ENCODE measurements at regions not wholly inside any gene's neighbourhood (a gene's known extent, or its start where the extent isn't known, plus 50 kb on each side); places are given as distances from the start of the nearest gene placed in this dataset.

GRCh38 chr5:20575571-20575970 lies 587.6 kb upstream of the CDH18 start (continued):
- TF ChIP-seq ZNF449 (tag by site-specific recombination; IDR thresholded peaks at IDR 0.05) (no peak), SALL2 (tag by site-specific recombination; IDR thresholded peaks at IDR 0.05; ENCODE audit: borderline replicate concordance) (no peak), ZNF146 (tag by site-specific recombination; IDR thresholded peaks at IDR 0.05) (no peak), ZNF37A (tag by site-specific recombination; IDR thresholded peaks at IDR 0.05) (no peak)

- CTCF ChIA-PET, result no interaction called here
Observed at GRCh38 chr5:20574576-20574975, 586.6 kb upstream of the CDH18 start.

More at GRCh38 chr5:20574576-20574975, 586.6 kb upstream of the CDH18 start:
- Histone ChIP-seq H3K9me3 (ENCODE audit: control insufficient read depth, insufficient read depth, low read depth, low read length) (no peaks in the 10 kb centered on the region), H3K4me3 (ENCODE audit: low read depth, low read length) (no peak overlapping the region), H3K36me3 (ENCODE audit: control insufficient read depth in 2 of 2, insufficient read depth in 1 of 2, low read length in 2 of 2) (no peaks in the 10 kb centered on the region), H3K27ac (ENCODE audit: extremely low read depth, low read depth, low read length) (no peak overlapping the region), H3K4me1 (ENCODE audit: control insufficient read depth, insufficient read depth, low read length) (no peaks in the 10 kb centered on the region)
- POLR2A ChIA-PET, result no interaction called here
- TF ChIP-seq HOXC10 (CRISPR knock-in tag; IDR thresholded peaks at IDR 0.05), result no peak
- no peak for TF ChIP-seq ZNF16 (tag by site-specific recombination; IDR thresholded peaks at IDR 0.05; ENCODE audit: low read depth)
- TF ChIP-seq YY2 (tag by site-specific recombination; IDR thresholded peaks at IDR 0.05), result no peak
- no peak for TF ChIP-seq HOXA7 (CRISPR knock-in tag; IDR thresholded peaks at IDR 0.05; ENCODE audit: borderline replicate concordance)
- TF ChIP-seq ZNF223 (tag by site-specific recombination; IDR thresholded peaks at IDR 0.05), result no peak
- no peak for TF ChIP-seq TSHZ1 (tag by site-specific recombination; IDR thresholded peaks at IDR 0.05; ENCODE audit: borderline replicate concordance)
- no peak for TF ChIP-seq BCL6B (tag by site-specific recombination; IDR thresholded peaks at IDR 0.05)
- no peak for TF ChIP-seq ZBTB49 (tag by site-specific recombination; IDR thresholded peaks at IDR 0.05; ENCODE audit: low read depth)
- no peak for TF ChIP-seq ZNF138 (tag by site-specific recombination; IDR thresholded peaks at IDR 0.05; ENCODE audit: borderline replicate concordance)
- no peak for TF ChIP-seq ZNF561 (tag by site-specific recombination; IDR thresholded peaks at IDR 0.05; ENCODE audit: borderline replicate concordance)
- TF ChIP-seq ZNF548 (tag by site-specific recombination; IDR thresholded peaks at IDR 0.05), result no peak
- no peak for TF ChIP-seq MEIS1 (CRISPR knock-in tag; IDR thresholded peaks at IDR 0.05; ENCODE audit: borderline replicate concordance)
- no peak for TF ChIP-seq ZNF354C (tag by site-specific recombination; IDR thresholded peaks at IDR 0.05; ENCODE audit: borderline replicate concordance, low read depth)
- TF ChIP-seq ZNF184 (tag by site-specific recombination; IDR thresholded peaks at IDR 0.05), result no peak
- TF ChIP-seq ZNF585B (tag by site-specific recombination; IDR thresholded peaks at IDR 0.05), result no peak
- TF ChIP-seq ZNF501 (tag by site-specific recombination; IDR thresholded peaks at IDR 0.05), result no peak
- TF ChIP-seq REPIN1 (tag by site-specific recombination; IDR thresholded peaks at IDR 0.05; ENCODE audit: low read depth), result no peak
- no peak for TF ChIP-seq AEBP2 (tag by site-specific recombination; IDR thresholded peaks at IDR 0.05; ENCODE audit: borderline replicate concordance)
- TF ChIP-seq ZNF18 (tag by site-specific recombination; IDR thresholded peaks at IDR 0.05), result no peak
